ENCODE measurements at regions not wholly inside any gene's neighbourhood (a gene's known extent, or its start where the extent isn't known, plus 50 kb on each side); places are given as distances from the start of the nearest gene placed in this dataset.

DNA sequence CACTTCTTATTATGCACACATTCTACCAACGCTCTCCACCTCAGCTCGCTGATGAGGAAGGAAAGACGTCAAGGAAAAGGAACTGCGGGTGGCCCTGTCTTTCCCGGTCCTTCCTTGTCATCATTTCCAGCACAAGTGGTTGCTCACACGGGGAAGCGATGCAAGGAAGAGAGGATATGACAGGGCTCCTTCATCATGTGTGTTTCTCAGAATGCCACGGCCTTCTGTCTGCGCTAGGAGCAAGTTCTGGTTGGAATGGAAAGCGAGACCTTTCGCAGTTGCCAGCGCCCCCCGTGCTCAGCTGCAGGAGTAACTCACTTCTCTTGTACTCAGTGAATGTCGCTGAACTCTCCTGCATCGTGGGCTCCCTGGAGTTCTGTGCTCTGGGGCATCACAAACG lies 191.8 kb upstream of the GLI2 start:
- TF ChIP-seq, protein P1, sequence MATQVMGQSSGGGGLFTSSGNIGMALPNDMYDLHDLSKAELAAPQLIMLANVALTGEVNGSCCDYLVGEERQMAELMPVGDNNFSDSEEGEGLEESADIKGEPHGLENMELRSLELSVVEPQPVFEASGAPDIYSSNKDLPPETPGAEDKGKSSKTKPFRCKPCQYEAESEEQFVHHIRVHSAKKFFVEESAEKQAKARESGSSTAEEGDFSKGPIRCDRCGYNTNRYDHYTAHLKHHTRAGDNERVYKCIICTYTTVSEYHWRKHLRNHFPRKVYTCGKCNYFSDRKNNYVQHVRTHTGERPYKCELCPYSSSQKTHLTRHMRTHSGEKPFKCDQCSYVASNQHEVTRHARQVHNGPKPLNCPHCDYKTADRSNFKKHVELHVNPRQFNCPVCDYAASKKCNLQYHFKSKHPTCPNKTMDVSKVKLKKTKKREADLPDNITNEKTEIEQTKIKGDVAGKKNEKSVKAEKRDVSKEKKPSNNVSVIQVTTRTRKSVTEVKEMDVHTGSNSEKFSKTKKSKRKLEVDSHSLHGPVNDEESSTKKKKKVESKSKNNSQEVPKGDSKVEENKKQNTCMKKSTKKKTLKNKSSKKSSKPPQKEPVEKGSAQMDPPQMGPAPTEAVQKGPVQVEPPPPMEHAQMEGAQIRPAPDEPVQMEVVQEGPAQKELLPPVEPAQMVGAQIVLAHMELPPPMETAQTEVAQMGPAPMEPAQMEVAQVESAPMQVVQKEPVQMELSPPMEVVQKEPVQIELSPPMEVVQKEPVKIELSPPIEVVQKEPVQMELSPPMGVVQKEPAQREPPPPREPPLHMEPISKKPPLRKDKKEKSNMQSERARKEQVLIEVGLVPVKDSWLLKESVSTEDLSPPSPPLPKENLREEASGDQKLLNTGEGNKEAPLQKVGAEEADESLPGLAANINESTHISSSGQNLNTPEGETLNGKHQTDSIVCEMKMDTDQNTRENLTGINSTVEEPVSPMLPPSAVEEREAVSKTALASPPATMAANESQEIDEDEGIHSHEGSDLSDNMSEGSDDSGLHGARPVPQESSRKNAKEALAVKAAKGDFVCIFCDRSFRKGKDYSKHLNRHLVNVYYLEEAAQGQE (IDR thresholded peaks at IDR 0.05; ENCODE audit: insufficient read depth in 1 of 2, low read depth in 2 of 2, low read length in 2 of 2), result no peak
- no peak for TF ChIP-seq TAF1 (IDR thresholded peaks at IDR 0.05; ENCODE audit: borderline replicate concordance, insufficient read depth, low read length)
- no peak for TF ChIP-seq SIN3A (IDR thresholded peaks at IDR 0.05; ENCODE audit: borderline replicate concordance, insufficient read depth, low read length)

Measured in PFSK-1 (cell line).